ENCODE measurements at regions not wholly inside any gene's neighbourhood (a gene's known extent, or its start where the extent isn't known, plus 50 kb on each side); places are given as distances from the start of the nearest gene placed in this dataset.

GRCh38 chr12:77228376-77228775 lies 163.0 kb upstream of the E2F7 start:
- H4K20me1 ChIP-seq (replicated peaks; ENCODE audit: control insufficient read depth, insufficient read depth, low read length), result no peaks in the 10 kb centered on the region
- H3K9ac ChIP-seq (ENCODE audit: insufficient read depth in 1 of 2, low read depth in 2 of 2, low read length in 2 of 2), result no peak overlapping the region
- H3K27me3 ChIP-seq (ENCODE audit: control insufficient read depth in 2 of 2, insufficient read depth in 2 of 2, low read length in 2 of 2), result no peaks in the 10 kb centered on the region
- no peak for TF ChIP-seq PHF21A (IDR thresholded peaks at IDR 0.05; ENCODE audit: borderline replicate concordance, low read depth)
- TF ChIP-seq XRCC4 (IDR thresholded peaks at IDR 0.05; ENCODE audit: extremely low read depth, insufficient read depth, insufficient read length), result no peak
- no peak for ATAC-seq
- no peaks in the 10 kb centered on the region for H3K9me1 ChIP-seq (ENCODE audit: control insufficient read depth, insufficient read depth, low read length)
- no peak for DNase-seq (ENCODE audit: extremely low read depth in 1 of 4, low spot score in 3 of 4)
- no peak overlapping the region for H3K27ac ChIP-seq (ENCODE audit: extremely low read depth, low read depth, low read length)
- POLR2A ChIA-PET, result interaction anchor here (0.6 kb wide), 1 partner anchor 15 kb away, joined by 4 read pairs; no protein-coding TSS in a partner anchor
- BruUV-seq (replicated peaks), result no TSS peak
- CTCF ChIA-PET (ENCODE audit: low intra/inter-chr PET ratio), result no interaction called here
- no peaks in the 10 kb centered on the region for H3K9me3 ChIP-seq (replicated peaks; ENCODE audit: control insufficient read depth, insufficient read depth, low read depth, low read length)
- in situ Hi-C loops (cut with MboI) (no loop called here), intact Hi-C loops (cut with micrococcal nuclease) (no loop called here)
- H2AFZ ChIP-seq (ENCODE audit: low read depth, low read length), result no peak overlapping the region
- H3K4me2 ChIP-seq (ENCODE audit: insufficient read depth, low read length), result no peak overlapping the region
- H3K4me3 ChIP-seq, result no peak overlapping the region
- no peaks in the 10 kb centered on the region for H3K36me3 ChIP-seq (ENCODE audit: control insufficient read depth, insufficient read depth, low read length)
- WGBS (ENCODE audit: insufficient coverage, low coverage, missing lambda C conversion rate), result 0% methylated on average over 1 of the region's 1 CpG
- no peak for FAIRE-seq
- H3K79me2 ChIP-seq (ENCODE audit: control insufficient read depth, insufficient read depth, low read length), result no peaks in the 10 kb centered on the region
- no peaks in the 10 kb centered on the region for H3K4me1 ChIP-seq (replicated peaks in 1 of 2; ENCODE audit: control insufficient read depth in 2 of 2, insufficient read depth in 2 of 2, low read length in 2 of 2)

GRCh38 chr12:77226368-77226767 lies 161.0 kb upstream of the E2F7 start:
- Histone ChIP-seq H3K9me3 (replicated peaks; ENCODE audit: control insufficient read depth, insufficient read depth, low read depth, low read length) (0 out of 2 replicates have a peak, but pooled peaks cover 1% of the 10 kb centered on the region), H3K9ac (ENCODE audit: insufficient read depth in 1 of 2, low read depth in 2 of 2, low read length in 2 of 2) (no peak overlapping the region), H3K9me1 (ENCODE audit: control insufficient read depth, insufficient read depth, low read length) (no peaks in the 10 kb centered on the region), H3K36me3 (ENCODE audit: control insufficient read depth, insufficient read depth, low read length) (no peaks in the 10 kb centered on the region), H2AFZ (ENCODE audit: low read depth, low read length) (no peak overlapping the region), H3K27me3 (ENCODE audit: control insufficient read depth in 2 of 2, insufficient read depth in 2 of 2, low read length in 2 of 2) (no peaks in the 10 kb centered on the region), H3K27ac (ENCODE audit: extremely low read depth, low read depth, low read length) (no peak overlapping the region), H3K4me3 (no peak overlapping the region), H3K79me2 (ENCODE audit: control insufficient read depth, insufficient read depth, low read length) (no peaks in the 10 kb centered on the region), H4K20me1 (replicated peaks; ENCODE audit: control insufficient read depth, insufficient read depth, low read length) (no peaks in the 10 kb centered on the region), H3K4me1 (replicated peaks in 1 of 2; ENCODE audit: control insufficient read depth in 2 of 2, insufficient read depth in 2 of 2, low read length in 2 of 2) (no peaks in the 10 kb centered on the region), H3K4me2 (ENCODE audit: insufficient read depth, low read length) (no peak overlapping the region)
- in situ Hi-C loops (cut with MboI) (no loop called here), intact Hi-C loops (cut with micrococcal nuclease) (no loop called here)
- DNase-seq (ENCODE audit: extremely low read depth in 1 of 4, low spot score in 3 of 4), result no peak
- ChIA-PET CTCF (ENCODE audit: low intra/inter-chr PET ratio) (no interaction called here), POLR2A (no interaction called here)
- FAIRE-seq, result no peak
- BruUV-seq (replicated peaks), result no TSS peak
- no peak for ATAC-seq
- peak; percentile 94 for TF ChIP-seq ZNF134 (CRISPR knock-in tag; conservative IDR thresholded peaks at IDR 0.05)
- no peak for TF ChIP-seq PURB (CRISPR knock-in tag; IDR thresholded peaks at IDR 0.05; ENCODE audit: low read depth)
- WGBS (ENCODE audit: insufficient coverage, low coverage, missing lambda C conversion rate), result 0% methylated on average over 1 of the region's 1 CpG
